ENCODE measurements at regions not wholly inside any gene's neighbourhood (a gene's known extent, or its start where the extent isn't known, plus 50 kb on each side); places are given as distances from the start of the nearest gene placed in this dataset.
"Not testable (repeated sequence)": the region's sequence is repeated elsewhere in the genome, so short reads cannot be mapped to it uniquely, and the experiment has no call there.

DNA sequence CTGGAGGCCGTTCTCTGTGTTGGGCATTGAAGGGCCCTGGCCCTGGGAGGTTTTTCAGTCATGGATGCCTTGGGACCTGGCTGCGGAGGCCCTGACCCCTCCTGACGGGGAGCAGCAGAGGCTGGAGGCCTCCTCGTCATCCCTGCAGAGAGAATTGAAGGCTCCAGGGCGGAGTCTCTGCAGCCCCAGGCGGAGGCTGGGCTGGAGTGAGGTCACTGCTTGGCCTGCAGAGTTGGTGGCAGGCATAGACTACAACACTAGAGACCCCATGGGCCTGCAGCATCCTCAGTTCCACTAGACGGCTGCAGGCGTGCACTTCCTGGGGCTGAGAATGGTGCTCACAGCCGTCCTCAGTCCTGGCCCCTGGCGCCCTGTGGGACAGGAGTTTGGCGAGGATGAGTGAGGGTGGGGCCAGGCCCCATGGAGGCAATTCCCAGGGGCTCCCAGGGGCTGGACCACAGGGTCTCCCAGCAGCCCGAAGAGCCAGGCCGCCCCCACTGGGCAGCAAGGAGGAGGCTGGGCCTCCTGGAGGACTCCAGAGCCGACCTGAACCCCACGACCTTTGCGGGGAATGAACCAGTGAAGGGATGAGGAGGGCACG lies 1194.9 kb downstream of the BRD1 start:
- ChIA-PET CTCF (no interaction called here), POLR2A (no interaction called here)
- no peak overlapping the region for H3K4me3 Mint-ChIP-seq
- H3K4me1 Mint-ChIP-seq = peaks cover 2% of the 10 kb centered on the region
- H3K27ac Mint-ChIP-seq = no peak overlapping the region
- no peaks in the 10 kb centered on the region for H3K36me3 Mint-ChIP-seq (ENCODE audit: low read depth)
- no peaks in the 10 kb centered on the region for H3K27me3 Mint-ChIP-seq
- DNase-seq = no peak
- no peaks in the 10 kb centered on the region for H3K9me3 Mint-ChIP-seq

DNA sequence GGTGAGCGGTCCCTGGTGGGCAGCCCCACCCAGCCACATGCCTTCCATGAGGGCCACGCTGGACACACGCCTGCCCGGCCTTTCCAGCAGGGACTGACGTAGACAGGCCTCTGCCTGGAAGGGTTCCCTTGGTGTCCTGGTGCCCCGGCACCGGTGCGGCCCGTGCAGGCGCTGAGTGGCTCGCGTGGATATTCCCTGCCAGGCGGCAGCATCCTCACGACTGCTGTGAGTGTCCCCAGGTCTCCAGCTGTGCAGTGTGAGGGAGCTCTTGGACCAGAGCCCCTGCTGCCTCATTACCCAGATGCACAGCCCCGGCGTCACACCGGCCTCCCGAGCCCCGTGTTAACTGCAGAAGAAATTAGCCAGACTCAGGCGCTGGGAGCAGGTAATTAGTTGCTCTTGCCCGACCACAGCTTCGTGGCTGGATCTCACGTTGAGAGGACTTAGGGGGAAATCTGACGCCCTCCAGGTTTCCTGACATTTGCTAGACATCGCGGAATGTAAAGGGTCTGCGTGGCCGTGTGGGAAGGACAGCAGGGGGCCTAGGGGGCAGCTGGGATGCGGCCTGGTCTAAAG lies 1196.3 kb downstream of the BRD1 start:
- CTCF ChIA-PET = interaction anchor here (0.5 kb wide), 1 partner anchor 317 kb away, joined by 3 read pairs; no protein-coding TSS in a partner anchor
- no peak overlapping the region for H3K4me3 Mint-ChIP-seq

DNA sequence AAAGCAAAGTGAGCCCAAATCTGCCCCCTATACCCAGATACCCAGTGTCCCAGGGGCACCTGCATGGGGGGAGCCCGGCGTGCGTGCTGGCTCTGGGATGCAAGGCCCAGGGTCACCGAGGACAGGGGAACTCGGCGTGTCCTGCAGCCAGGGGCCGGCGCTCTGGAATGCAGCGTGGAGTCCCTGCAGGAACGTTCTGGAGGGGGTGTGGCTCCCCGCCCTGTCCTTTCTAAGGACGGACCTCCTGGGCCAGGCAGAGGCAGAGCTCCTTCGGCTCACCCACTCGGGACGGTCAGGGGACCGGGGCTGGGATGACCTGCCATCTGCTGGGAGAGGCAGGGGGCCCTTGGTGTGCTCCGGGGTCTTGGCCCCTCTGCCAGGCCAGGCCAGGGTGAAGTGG lies 1196.8 kb downstream of the BRD1 start:
- no peak overlapping the region for H3K27ac Mint-ChIP-seq
- ChIA-PET CTCF (interaction anchor here (0.5 kb wide), 1 partner anchor 318 kb away, joined by 3 read pairs; no protein-coding TSS in a partner anchor), POLR2A (interaction anchor here (0.7 kb wide), 1 partner anchor 125 kb away, joined by 3 read pairs; no protein-coding TSS in a partner anchor)
- H3K4me3 Mint-ChIP-seq = no peak overlapping the region
- DNase-seq = no peak
- peaks cover 2% of the 10 kb centered on the region for H3K4me1 Mint-ChIP-seq
- H3K36me3 Mint-ChIP-seq (ENCODE audit: low read depth) = no peaks in the 10 kb centered on the region
- H3K27me3 Mint-ChIP-seq = peaks cover 10% of the 10 kb centered on the region
- no peaks in the 10 kb centered on the region for H3K9me3 Mint-ChIP-seq

More for the DNA sequence above, 1196.3 kb downstream of the BRD1 start:
- Mint-ChIP-seq H3K36me3 (ENCODE audit: low read depth) (no peaks in the 10 kb centered on the region), H3K27me3 (peaks cover 5% of the 10 kb centered on the region), H3K9me3 (no peaks in the 10 kb centered on the region), H3K4me1 (peaks cover 2% of the 10 kb centered on the region), H3K27ac (no peak overlapping the region)
- DNase-seq = no peak
- POLR2A ChIA-PET = interaction anchor here (0.7 kb wide), 1 partner anchor 126 kb away, joined by 3 read pairs; no protein-coding TSS in a partner anchor

DNA sequence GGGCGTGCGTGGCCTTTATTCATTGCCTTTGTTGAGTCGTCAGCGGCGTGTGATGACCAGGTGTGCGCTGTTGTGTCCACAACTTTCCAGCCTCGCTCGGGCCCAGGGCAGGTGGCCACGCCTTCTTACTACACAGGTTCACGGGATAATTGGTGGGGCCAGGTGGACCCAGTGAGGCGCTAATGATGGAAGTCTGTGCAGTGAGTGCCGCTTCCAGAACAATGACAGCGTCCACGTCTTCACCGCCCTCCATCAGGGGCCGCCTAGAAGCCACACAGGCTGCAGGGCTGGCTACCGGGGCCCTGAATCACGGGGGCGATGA lies 1197.3 kb downstream of the BRD1 start:
- Mint-ChIP-seq H3K4me1 (no peaks in the 10 kb centered on the region), H3K4me3 (no peak overlapping the region), H3K36me3 (ENCODE audit: low read depth) (no peaks in the 10 kb centered on the region), H3K9me3 (no peaks in the 10 kb centered on the region), H3K27ac (no peak overlapping the region), H3K27me3 (peaks cover 12% of the 10 kb centered on the region)
- ChIA-PET CTCF (no interaction called here), POLR2A (no interaction called here)
- DNase-seq = no peak

DNA sequence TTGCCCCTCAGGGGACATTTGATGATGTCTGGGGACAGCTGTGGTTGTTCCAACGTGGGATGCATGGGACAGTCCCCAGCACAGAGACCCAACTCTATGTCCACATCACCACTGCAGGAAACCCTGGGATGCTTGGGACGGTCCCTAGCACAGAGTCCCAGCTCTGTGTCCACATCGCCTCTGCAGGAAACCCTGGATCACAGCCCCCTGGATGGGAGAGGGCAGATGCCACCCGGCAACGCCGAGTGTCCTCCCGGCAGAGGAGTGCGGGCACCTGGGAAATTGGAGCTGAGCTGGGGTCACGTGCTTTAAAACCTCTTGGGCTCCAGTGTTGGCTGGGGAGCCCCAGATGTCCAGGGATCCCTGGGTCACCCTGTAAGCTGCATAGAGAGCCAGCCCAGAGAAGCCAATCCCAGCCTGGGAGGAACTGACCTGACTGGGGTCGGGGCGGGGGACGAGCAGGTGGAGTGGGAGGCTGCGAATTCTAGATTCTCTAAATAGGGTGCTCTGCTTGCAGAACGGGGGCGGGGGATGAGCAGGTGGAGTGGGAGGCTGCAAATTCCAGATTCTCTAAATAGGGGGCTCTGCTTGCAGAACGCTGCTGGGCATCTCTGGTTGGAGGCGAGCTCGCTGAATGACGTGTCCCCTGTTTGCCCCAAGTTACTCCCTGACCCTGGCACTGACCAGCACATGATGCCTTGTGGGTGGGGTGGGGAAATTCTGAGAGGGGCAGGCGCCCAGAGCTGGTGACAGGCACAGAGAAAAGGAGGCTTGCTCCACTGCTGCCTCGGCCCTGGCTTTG lies 1197.8 kb downstream of the BRD1 start:
- ChIA-PET POLR2A (no interaction called here), CTCF (no interaction called here)
- Mint-ChIP-seq H3K36me3 (ENCODE audit: low read depth) (no peaks in the 10 kb centered on the region), H3K27ac (no peak overlapping the region), H3K27me3 (peaks cover 15% of the 10 kb centered on the region), H3K4me1 (no peaks in the 10 kb centered on the region), H3K9me3 (no peaks in the 10 kb centered on the region), H3K4me3 (no peak overlapping the region)
- no peak for DNase-seq

DNA sequence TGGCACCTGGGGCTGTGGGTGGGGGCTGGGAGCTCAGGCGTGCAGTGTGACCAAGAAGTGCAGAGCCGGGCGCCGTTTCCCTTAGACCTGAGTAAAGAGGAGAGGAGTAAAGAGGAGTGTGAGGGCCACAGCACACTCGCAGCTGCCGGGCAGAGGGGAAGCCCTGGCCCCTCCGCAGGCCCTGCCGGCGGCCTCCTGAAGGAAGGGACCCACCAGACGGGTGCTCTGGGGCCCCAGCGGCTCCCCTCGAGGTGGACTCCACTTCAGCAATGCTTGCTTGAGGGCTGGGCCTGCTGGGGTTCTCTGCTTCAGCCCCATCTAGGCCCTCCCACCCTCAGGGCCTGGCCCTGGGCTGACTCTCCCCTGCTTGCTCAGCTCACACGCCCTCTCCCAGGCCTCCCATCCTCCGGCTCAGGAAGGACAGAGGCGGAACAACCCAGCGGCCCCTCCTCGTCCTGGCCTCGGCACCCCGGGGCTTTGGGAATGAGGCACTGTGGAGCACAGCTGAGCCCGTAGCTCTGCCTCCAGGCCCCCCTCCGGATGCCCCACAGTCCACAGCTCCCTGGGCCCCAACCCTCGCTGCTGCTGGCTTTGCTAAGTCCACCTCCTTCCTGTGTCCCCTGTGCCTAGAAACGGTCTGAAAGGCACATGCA lies 1198.7 kb downstream of the BRD1 start:
- Mint-ChIP-seq H3K27me3 (peaks cover 15% of the 10 kb centered on the region), H3K36me3 (ENCODE audit: low read depth) (no peaks in the 10 kb centered on the region), H3K4me1 (no peaks in the 10 kb centered on the region), H3K27ac (no peak overlapping the region), H3K9me3 (no peaks in the 10 kb centered on the region), H3K4me3 (no peak overlapping the region)
- no peak for DNase-seq
- POLR2A ChIA-PET = no interaction called here
- CTCF ChIA-PET = no interaction called here

DNA sequence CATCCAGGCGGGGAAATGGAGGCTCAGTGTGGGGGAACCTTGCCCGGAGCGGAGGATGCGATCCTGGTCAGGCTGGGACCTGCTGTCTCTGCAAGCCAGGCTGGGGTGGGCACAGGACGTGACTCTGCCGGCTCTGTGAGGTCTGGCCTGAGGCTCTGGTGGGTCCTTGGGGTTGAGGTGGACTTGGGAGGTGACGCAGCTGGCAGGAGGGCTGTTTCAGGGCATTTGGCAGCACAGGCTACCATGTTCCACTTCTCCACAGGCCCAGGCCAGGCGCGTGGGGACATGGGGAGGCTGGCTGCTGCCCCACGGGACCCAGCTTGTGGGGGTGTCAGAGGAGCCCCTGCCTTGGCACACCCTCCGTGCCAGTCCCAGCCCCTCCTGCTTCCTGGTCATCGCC lies 1199.7 kb downstream of the BRD1 start:
- H3K4me1 Mint-ChIP-seq = no peaks in the 10 kb centered on the region
- H3K27ac Mint-ChIP-seq = no peak overlapping the region
- H3K9me3 Mint-ChIP-seq = no peaks in the 10 kb centered on the region
- H3K4me3 Mint-ChIP-seq = no peak overlapping the region
- ChIA-PET CTCF (no interaction called here), POLR2A (no interaction called here)
- H3K27me3 Mint-ChIP-seq = peaks cover 15% of the 10 kb centered on the region
- DNase-seq = no peak
- H3K36me3 Mint-ChIP-seq (ENCODE audit: low read depth) = no peaks in the 10 kb centered on the region

DNA sequence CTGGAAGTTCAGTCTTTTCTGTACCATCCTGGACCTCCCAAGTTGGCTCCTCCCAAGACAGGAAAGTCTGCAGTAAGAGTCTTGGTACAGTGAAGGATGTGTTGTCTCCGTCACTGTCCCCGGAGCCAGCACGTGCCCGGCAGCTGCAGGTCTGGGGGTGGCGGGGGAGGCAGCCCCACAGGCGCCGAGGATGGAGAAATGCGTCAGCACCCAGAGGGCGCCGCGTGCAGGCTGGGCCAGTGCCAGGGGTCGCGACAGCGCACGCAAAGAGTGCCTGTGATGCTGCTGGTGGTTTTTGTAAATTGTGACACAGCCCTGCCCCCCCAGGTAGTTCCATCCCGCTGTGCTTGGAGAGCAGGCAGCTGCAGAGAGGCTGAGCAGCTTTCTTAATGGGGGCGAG lies 1200.5 kb downstream of the BRD1 start:
- POLR2A ChIA-PET = no interaction called here
- no peak for DNase-seq
- Mint-ChIP-seq H3K4me1 (no peaks in the 10 kb centered on the region), H3K27ac (no peak overlapping the region), H3K36me3 (ENCODE audit: low read depth) (no peaks in the 10 kb centered on the region), H3K27me3 (peaks cover 15% of the 10 kb centered on the region), H3K4me3 (no peak overlapping the region), H3K9me3 (no peaks in the 10 kb centered on the region)
- CTCF ChIA-PET = no interaction called here

DNA sequence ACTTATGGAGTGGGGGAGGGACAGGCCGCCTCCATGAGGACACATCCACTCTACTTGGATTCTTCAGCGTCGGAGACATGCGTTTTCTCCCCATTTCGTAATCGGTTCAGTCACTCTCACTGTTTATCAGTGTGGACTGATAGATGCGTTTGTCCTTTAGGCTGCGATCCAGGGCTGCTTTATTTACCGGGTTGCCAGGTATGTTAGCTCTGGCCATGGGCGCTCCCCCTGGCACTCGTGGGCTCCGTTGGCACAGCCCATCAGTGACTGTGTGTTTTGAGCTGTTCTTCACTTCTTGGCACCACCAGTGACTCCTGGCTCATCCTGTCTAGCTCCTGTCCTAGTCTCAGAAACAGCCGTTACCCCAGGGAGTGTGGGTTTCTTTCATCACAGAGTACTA lies 1203.3 kb downstream of the BRD1 start:
- Mint-ChIP-seq H3K9me3 (no peaks in the 10 kb centered on the region), H3K4me3 (no peak overlapping the region), H3K4me1 (no peaks in the 10 kb centered on the region), H3K27ac (no peak overlapping the region), H3K27me3 (peaks cover 15% of the 10 kb centered on the region), H3K36me3 (ENCODE audit: low read depth) (no peaks in the 10 kb centered on the region)
- ChIA-PET CTCF (no interaction called here), POLR2A (no interaction called here)
- DNase-seq = no peak

DNA sequence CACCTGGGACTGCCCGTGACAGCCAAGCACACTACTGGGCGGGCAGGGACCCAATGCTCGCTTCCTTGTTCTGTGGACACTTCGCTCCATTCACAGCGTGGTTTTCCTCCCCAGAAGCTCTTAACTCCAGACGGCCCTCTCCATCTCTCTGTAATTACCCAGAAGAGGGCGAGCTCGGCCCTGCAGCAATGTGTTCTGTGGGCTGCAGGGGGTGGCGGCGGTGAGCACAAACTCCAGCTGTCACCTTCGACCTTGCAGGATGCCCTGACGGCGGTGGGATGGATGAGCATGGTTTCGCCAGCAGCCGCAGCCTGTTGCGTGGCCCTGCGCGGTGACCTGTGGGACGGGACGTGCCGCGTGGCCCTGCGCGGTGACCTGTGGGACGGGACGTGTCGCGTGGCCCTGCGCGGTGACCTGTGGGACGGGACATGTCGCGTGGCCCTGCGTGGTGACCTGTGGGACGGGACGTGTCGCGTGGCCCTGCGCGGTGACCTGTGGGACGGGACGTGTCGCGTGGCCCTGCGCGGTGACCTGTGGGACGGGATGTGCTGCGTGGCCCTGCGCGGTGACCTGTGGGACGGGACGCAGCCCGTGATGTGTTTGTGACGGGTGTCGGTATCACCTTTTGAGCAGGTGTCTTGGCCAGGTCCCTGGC lies 1204.7 kb downstream of the BRD1 start:
- peaks cover 15% of the 10 kb centered on the region for H3K27me3 Mint-ChIP-seq

DNA sequence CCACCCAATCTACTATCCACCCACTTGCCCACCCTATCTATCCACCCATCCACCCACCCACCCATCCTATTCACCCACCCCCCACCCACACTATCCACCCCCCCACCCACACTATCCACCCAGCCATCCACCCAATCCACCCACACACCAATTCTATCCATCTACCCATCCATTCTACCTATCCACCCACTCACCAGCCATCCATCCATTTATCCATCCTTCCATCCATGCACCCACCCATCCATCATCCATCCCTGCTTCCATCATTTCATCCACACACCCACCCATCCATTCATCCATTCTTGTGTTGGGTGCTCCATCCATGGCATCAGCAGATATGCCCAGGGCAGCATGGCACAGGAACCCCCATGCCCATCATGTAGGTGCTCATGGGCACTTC lies 1206.6 kb downstream of the BRD1 start:
- Mint-ChIP-seq H3K4me1 (no peaks in the 10 kb centered on the region), H3K9me3 (no peaks in the 10 kb centered on the region), H3K36me3 (ENCODE audit: low read depth) (no peaks in the 10 kb centered on the region), H3K27ac (no peak overlapping the region), H3K27me3 (peaks cover 7% of the 10 kb centered on the region), H3K4me3 (no peak overlapping the region)
- DNase-seq = no peak
- ChIA-PET CTCF (no interaction called here), POLR2A (no interaction called here)

More for the DNA sequence above, 1204.7 kb downstream of the BRD1 start:
- H3K4me1 Mint-ChIP-seq = no peaks in the 10 kb centered on the region
- H3K4me3 Mint-ChIP-seq = no peak overlapping the region
- CTCF ChIA-PET = no interaction called here
- no peak overlapping the region for H3K27ac Mint-ChIP-seq
- POLR2A ChIA-PET = no interaction called here
- no peaks in the 10 kb centered on the region for H3K36me3 Mint-ChIP-seq (ENCODE audit: low read depth)
- H3K9me3 Mint-ChIP-seq = no peaks in the 10 kb centered on the region
- no peak for DNase-seq

DNA sequence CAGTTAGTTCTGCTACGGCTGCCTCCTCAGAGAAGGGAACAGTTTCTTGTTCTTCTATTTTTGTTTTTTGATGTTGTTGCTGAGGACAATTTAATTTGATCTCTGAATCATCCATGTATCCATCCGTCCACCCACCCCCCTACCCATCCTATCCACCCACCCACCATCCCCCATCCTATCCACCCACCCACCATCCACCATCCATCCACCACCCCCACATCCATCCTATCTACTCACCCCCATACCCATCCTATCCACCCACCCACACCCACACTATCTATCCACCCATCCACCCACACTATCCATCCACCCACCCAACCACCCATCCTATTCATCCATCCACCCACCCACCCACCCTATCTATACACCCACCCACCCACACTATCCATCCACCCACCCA lies 1207.2 kb downstream of the BRD1 start:
- DNase-seq; POLR2A ChIA-PET; H3K4me3 Mint-ChIP-seq; CTCF ChIA-PET; H3K27ac Mint-ChIP-seq; H3K36me3 Mint-ChIP-seq (ENCODE audit: low read depth); H3K27me3 Mint-ChIP-seq; H3K9me3 Mint-ChIP-seq; H3K4me1 Mint-ChIP-seq: not testable (repeated sequence)

DNA sequence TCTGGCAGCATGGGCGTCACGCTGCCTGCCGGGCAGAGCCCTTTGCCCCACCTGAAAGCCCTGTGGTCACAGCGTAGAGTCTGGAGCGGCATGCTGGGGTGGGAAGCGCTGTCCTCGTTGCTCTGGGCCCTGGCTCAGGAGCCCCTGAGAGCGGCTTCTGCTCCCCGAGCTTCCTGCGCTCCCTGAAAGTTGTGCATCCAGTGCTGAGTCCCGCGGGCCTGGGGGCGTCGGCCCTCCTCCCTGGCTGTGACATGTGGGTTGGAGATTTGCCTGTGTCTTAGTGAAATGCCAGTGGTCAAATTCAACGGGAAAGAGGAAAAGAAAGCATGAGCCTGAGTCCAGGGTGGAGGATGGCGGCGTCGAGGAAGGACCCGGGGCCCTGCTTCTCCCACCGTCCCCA lies 1208.0 kb downstream of the BRD1 start:
- Mint-ChIP-seq H3K27me3 (no peaks in the 10 kb centered on the region), H3K36me3 (ENCODE audit: low read depth) (no peaks in the 10 kb centered on the region), H3K9me3 (no peaks in the 10 kb centered on the region), H3K4me1 (no peaks in the 10 kb centered on the region), H3K27ac (no peak overlapping the region), H3K4me3 (no peak overlapping the region)
- no peak for DNase-seq
- ChIA-PET POLR2A (no interaction called here), CTCF (no interaction called here)

Data from activated CD4-positive, alpha-beta T cell treated with anti-CD3 and anti-CD28 coated beads, Interleukin-2, amount 10 ng/mL, durations not matched to agents 7 days and 5 days (primary cell).